GM23248 (cell line): ENCODE measurements at regions not wholly inside any gene's neighbourhood (a gene's known extent, or its start where the extent isn't known, plus 50 kb on each side); places are given as distances from the start of the nearest gene placed in this dataset.

Experiments used
- DNase-seq: peaks from one replicate; pipeline ENCODE4 v3.0.0-alpha.2; 2015
- H2AFZ ChIP-seq: fragments of 200-600 bp; sonication (generic); 2 replicates; pipeline ENCODE4 v1.6.1; 2016; ENCODE audit warnings: antibody characterized with exemption
- H3F3A ChIP-seq: fragments of 200-600 bp; sonication (generic); 2 replicates; pipeline ENCODE4 v1.6.1; 2016; ENCODE audit warnings: mild to moderate bottlenecking, antibody characterized with exemption, mixed run types; ENCODE audit not compliant: insufficient read depth
- H3K27ac ChIP-seq: fragments of 200-600 bp; sonication (generic); 2 replicates; pipeline ENCODE4 v1.5.1; 2016; ENCODE audit warnings: mild to moderate bottlenecking
- H3K27me3 ChIP-seq: fragments of 200-600 bp; sonication (generic); replicated peaks from 2 replicates; pipeline ENCODE4 v1.6.1; 2016; ENCODE audit warnings: mild to moderate bottlenecking; ENCODE audit not compliant: insufficient read depth
- H3K36me3 ChIP-seq: fragments of 200-600 bp; sonication (generic); 2 replicates; pipeline ENCODE4 v1.6.1; 2016; ENCODE audit warnings: low read depth, mild to moderate bottlenecking
- H3K4me1 ChIP-seq: fragments of 200-600 bp; sonication (generic); 2 replicates; pipeline ENCODE4 v1.6.1; 2016; ENCODE audit warnings: mild to moderate bottlenecking; ENCODE audit not compliant: insufficient read depth
- H3K4me2 ChIP-seq: fragments of 200-600 bp; sonication (generic); one replicate; pipeline ENCODE4 v1.6.1; 2016; ENCODE audit warnings: mild to moderate bottlenecking; ENCODE audit not compliant: unreplicated experiment
- H3K4me3 ChIP-seq: fragments of 200-600 bp; sonication (generic); 2 replicates; pipeline ENCODE4 v1.5.1; 2016; ENCODE audit warnings: mild to moderate bottlenecking
- H3K79me2 ChIP-seq: fragments of 200-600 bp; sonication (generic); 2 replicates; pipeline ENCODE4 v1.6.1; 2016; ENCODE audit warnings: mild to moderate bottlenecking; ENCODE audit not compliant: insufficient read depth
- H3K9ac ChIP-seq: fragments of 200-600 bp; sonication (generic); 2 replicates; pipeline ENCODE4 v1.6.1; 2016; ENCODE audit warnings: mild to moderate bottlenecking
- H3K9me2 ChIP-seq: fragments of 200-600 bp; sonication (generic); 2 replicates; pipeline ENCODE4 v1.6.1; 2016; ENCODE audit warnings: mixed run types, mild to moderate bottlenecking, moderate library complexity; ENCODE audit not compliant: insufficient read depth
- H3K9me3 ChIP-seq: fragments of 200-600 bp; sonication (generic); one replicate; pipeline ENCODE4 v1.6.1; 2017; ENCODE audit warnings: low read depth
- H4K20me1 ChIP-seq: fragments of 200-600 bp; sonication (generic); 2 replicates; pipeline ENCODE4 v1.6.0; 2016; ENCODE audit not compliant: insufficient read depth
- EZH2 ChIP-seq: fragments of 200-600 bp; sonication (generic); IDR thresholded peaks from 2 replicates; pipeline ENCODE4 v1.6.1; 2018; ENCODE audit warnings: antibody characterized with exemption, mild to moderate bottlenecking; ENCODE audit not compliant: insufficient read depth, poor library complexity, severe bottlenecking
- EZH2phosphoT487 ChIP-seq: fragments of 200-600 bp; sonication (generic); IDR thresholded peaks from 2 replicates; pipeline ENCODE4 v1.6.1; 2018; ENCODE audit warnings: antibody characterized with exemption, moderate library complexity, mild to moderate bottlenecking, low read depth; ENCODE audit not compliant: insufficient read depth
- WGBS, 2 experiments: methylation state at CpG; one replicate each; pipeline ENCODE4 v1.1.6; 2015 to 2017; ENCODE audit warnings: low lambda C conversion rate in 2 of 2, low coverage in 1 of 2; ENCODE audit errors: missing lambda C conversion rate in 2 of 2; 5-methylcytosine and 5-hydroxymethylcytosine counted together
- in situ Hi-C: fragments of 300-500 bp; cut with MboI; formaldehyde crosslinking; loops from 2 replicates; pipeline ENCODE4 v1.15.0; 2020

DNA sequence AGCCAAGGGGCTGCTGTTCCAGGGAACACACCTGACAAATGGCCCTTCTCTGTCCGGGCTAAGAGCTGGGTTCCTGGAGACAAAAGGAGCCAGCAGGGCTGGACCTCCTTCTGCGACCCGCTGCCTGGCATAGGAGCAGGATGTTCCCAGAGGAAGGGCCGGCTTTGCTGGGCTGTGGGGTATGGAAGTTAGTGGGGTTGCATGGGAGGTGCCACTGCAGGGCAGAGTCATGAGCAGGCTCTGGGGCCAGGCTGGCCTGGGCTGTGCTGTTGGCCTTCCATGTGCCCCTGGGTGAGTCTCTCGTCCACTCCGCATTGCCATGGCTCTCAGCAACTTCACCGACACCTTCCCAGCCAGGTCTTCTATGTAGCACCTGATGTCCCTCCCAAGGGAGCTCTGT, 507.6 kb downstream of the PTPRU start:
- DNase-seq = no peak
- no peak overlapping the region for H3K4me2 ChIP-seq
- TF ChIP-seq EZH2 (no peak), EZH2phosphoT487 (no peak)
- no peak overlapping the region for H3K4me3 ChIP-seq
- in situ Hi-C loops = no loop called here
- H3K27ac ChIP-seq = no peak overlapping the region
- H4K20me1 ChIP-seq = no peaks in the 10 kb centered on the region
- no peaks in the 10 kb centered on the region for H3K4me1 ChIP-seq
- H2AFZ ChIP-seq = no peak overlapping the region
- peaks cover 16% of the 10 kb centered on the region; the same call in 1 of the 2 replicates for H3K27me3 ChIP-seq
- H3K9ac ChIP-seq = no peak overlapping the region
- no peaks in the 10 kb centered on the region for H3K9me3 ChIP-seq
- no peaks in the 10 kb centered on the region for H3K9me2 ChIP-seq
- no peaks in the 10 kb centered on the region for H3K36me3 ChIP-seq
- no peaks in the 10 kb centered on the region for H3K79me2 ChIP-seq
- WGBS, 2 experiments = 47 to 55% methylated on average over 7 of the region's 7 CpGs
- H3F3A ChIP-seq = no peaks in the 10 kb centered on the region

DNA sequence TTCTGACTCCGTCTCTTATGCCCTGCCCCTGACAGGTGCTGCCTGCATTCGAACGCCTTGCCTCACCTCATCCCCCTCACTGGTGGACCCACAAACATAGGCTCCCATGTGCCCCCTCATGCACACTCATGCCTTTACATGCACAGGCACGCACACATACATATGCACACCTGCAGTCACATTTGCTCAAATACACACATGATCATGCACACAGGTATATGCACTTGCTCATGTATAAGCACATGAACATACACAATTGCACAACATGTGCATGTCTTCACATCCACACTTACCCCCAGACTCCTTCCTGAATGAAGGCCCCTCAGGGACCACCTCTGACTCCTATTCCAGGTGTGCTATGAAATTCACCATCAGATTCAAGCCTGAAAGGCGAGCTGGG, 506.9 kb downstream of the PTPRU start:
- in situ Hi-C loops = no loop called here
- Histone ChIP-seq H3K9me2 (no peaks in the 10 kb centered on the region), H4K20me1 (no peaks in the 10 kb centered on the region), H3K27me3 (peaks cover 16% of the 10 kb centered on the region; the same call in 1 of the 2 replicates), H3K36me3 (no peaks in the 10 kb centered on the region), H3K4me1 (no peaks in the 10 kb centered on the region), H3K27ac (no peak overlapping the region), H3K79me2 (no peaks in the 10 kb centered on the region), H3K9ac (no peak overlapping the region), H3F3A (no peaks in the 10 kb centered on the region), H3K9me3 (no peaks in the 10 kb centered on the region), H2AFZ (no peak overlapping the region), H3K4me3 (no peak overlapping the region), H3K4me2 (no peak overlapping the region)
- TF ChIP-seq EZH2phosphoT487 (no peak), EZH2 (no peak)
- WGBS, 2 experiments = 57 to 59% methylated on average over 5 of the region's 5 CpGs
- no peak for DNase-seq

DNA sequence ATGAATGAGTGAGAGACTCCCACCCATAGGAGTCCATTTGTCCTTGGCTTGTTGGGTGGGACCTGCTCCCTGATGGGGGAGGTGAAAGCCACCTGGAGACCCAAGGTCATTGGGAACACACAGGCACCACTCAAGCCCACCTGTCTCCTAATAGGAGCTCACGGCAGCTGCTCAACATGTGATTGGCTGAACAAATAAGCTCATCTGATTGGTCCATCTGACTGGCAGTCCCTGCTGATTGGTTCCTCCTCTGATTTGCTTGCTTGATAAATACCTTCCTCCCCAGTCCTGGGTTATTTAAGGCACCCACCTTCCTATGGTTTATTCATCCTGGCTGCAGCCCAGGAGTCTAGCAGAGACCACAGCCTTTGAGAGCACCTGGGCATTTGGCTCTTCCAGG, 502.9 kb downstream of the PTPRU start:
- no peak overlapping the region for H3K27ac ChIP-seq
- H3K4me2 ChIP-seq = no peak overlapping the region
- H3K36me3 ChIP-seq = no peaks in the 10 kb centered on the region
- H4K20me1 ChIP-seq = no peaks in the 10 kb centered on the region
- H3F3A ChIP-seq = no peaks in the 10 kb centered on the region
- H3K79me2 ChIP-seq = no peaks in the 10 kb centered on the region
- no peak overlapping the region for H3K9ac ChIP-seq
- no peak for DNase-seq
- H3K9me3 ChIP-seq = no peaks in the 10 kb centered on the region
- TF ChIP-seq EZH2 (no peak), EZH2phosphoT487 (no peak)
- no peaks in the 10 kb centered on the region for H3K4me1 ChIP-seq
- H3K4me3 ChIP-seq = no peak overlapping the region
- peaks cover 22% of the 10 kb centered on the region; the same call in 1 of the 2 replicates for H3K27me3 ChIP-seq
- 36 to 54% methylated on average over 1 of the region's 1 CpG for WGBS, 2 experiments
- in situ Hi-C loops = no loop called here
- no peak overlapping the region for H2AFZ ChIP-seq
- H3K9me2 ChIP-seq = no peaks in the 10 kb centered on the region

DNA sequence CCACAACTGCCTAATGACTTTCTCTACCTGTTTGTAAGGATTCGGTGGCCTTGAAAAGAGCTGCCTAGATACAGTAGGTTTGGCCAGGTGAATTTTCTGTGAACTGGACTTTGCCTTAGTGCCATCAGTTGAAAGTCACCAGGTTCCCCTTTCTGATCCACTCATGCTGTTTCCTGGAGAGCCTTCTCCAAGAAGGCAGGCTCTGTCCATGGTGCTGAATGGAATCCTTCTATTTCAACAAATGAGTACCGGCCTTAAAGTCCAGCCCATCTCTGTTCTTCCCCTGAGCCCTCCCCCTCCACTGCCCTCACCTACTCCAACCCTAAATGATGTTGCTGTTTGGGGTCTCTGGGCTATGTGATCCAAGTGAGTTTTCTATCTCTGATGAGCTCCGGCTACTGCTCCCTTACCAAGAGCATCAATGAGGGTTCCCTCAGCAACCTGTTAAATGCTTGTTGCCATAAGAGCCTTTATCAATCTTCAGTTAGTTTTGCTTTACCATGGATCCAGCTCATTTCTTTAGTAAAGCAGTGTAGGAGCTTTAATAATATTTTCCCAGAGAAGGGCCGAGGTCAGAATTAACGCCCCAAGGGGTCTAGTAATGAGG, 500.4 kb downstream of the PTPRU start:
- H3K9me3 ChIP-seq = no peaks in the 10 kb centered on the region
- peak; percentile 72 for DNase-seq
- 0 out of 2 replicates have a peak, but pooled peaks cover 18% of the 10 kb centered on the region for H3K27me3 ChIP-seq
- no peak overlapping the region for H3K9ac ChIP-seq
- no peaks in the 10 kb centered on the region for H3K9me2 ChIP-seq
- no peak for TF ChIP-seq EZH2
- TF ChIP-seq EZH2phosphoT487 = no peak
- no peak overlapping the region for H3K4me2 ChIP-seq
- no peaks in the 10 kb centered on the region for H4K20me1 ChIP-seq
- H3K36me3 ChIP-seq = no peaks in the 10 kb centered on the region
- no peaks in the 10 kb centered on the region for H3K79me2 ChIP-seq
- H3F3A ChIP-seq = no peaks in the 10 kb centered on the region
- H3K4me3 ChIP-seq = no peak overlapping the region
- H3K27ac ChIP-seq = no peak overlapping the region
- no peak overlapping the region for H2AFZ ChIP-seq
- no peaks in the 10 kb centered on the region for H3K4me1 ChIP-seq
- in situ Hi-C loops = no loop called here
- 61 to 66% methylated on average over 5 of the region's 5 CpGs for WGBS, 2 experiments

DNA sequence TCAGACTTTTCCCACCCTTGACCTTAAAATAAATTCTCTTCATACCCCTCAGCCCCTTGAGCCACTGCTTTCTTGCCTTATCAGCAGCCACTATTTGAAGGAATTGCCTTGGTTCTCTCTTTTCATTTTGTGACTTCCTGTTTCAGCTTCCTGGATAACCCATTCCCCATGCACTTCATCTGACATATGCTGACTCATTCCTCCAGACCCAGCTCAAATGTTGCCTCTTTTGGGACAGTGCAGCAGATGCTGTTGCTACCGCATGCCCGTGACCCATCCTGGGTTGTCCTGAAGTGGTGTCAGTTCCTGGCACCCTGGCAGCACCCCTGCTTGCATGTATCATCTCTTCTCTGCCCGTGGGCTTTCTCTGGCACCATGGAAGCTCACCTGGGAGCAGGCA, 496.1 kb downstream of the PTPRU start:
- H3K9me3 ChIP-seq = no peaks in the 10 kb centered on the region
- 0 out of 2 replicates have a peak, but pooled peaks cover 3% of the 10 kb centered on the region for H3K27me3 ChIP-seq
- H3K27ac ChIP-seq = no peak overlapping the region
- H3K9ac ChIP-seq = no peak overlapping the region
- no peaks in the 10 kb centered on the region for H3K9me2 ChIP-seq
- H3K4me1 ChIP-seq = no peaks in the 10 kb centered on the region
- in situ Hi-C loops = no loop called here
- DNase-seq = no peak
- H3K36me3 ChIP-seq = no peaks in the 10 kb centered on the region
- H2AFZ ChIP-seq = no peak overlapping the region
- no peaks in the 10 kb centered on the region for H4K20me1 ChIP-seq
- no peaks in the 10 kb centered on the region for H3F3A ChIP-seq
- H3K4me2 ChIP-seq = no peak overlapping the region
- no peaks in the 10 kb centered on the region for H3K79me2 ChIP-seq
- 56 to 58% methylated on average over 3 of the region's 3 CpGs for WGBS, 2 experiments
- TF ChIP-seq EZH2 (no peak), EZH2phosphoT487 (no peak)
- no peak overlapping the region for H3K4me3 ChIP-seq
